Lower lobe of right lung (tissue), 2 donors: ENCODE measurements at regions not wholly inside any gene's neighbourhood (a gene's known extent, or its start where the extent isn't known, plus 50 kb on each side); places are given as distances from the start of the nearest gene placed in this dataset.

ENCODE experiments used
- ATAC-seq, 2 donors: fragments of 200-7000 bp; cut with Tn5 transposase; one replicate each; pipeline ENCODE4 v1.9.1; 2020 to 2022; ENCODE audit warnings: mild to moderate bottlenecking in 2 of 2, moderate library complexity in 2 of 2
- DNase-seq: peaks from one replicate; pipeline ENCODE4 v3.0.0-alpha.2; 2020
- H3K27ac ChIP-seq: fragments of 200-600 bp; one replicate; pipeline ENCODE4 v1.8.0; 2022
- H3K27me3 ChIP-seq: fragments of 200-600 bp; one replicate; pipeline ENCODE4 v1.8.0; 2022; ENCODE audit warnings: low read depth
- H3K36me3 ChIP-seq: fragments of 200-600 bp; one replicate; pipeline ENCODE4 v1.8.0; 2022; ENCODE audit warnings: mild to moderate bottlenecking
- H3K4me1 ChIP-seq: fragments of 200-600 bp; one replicate; pipeline ENCODE4 v1.8.0; 2022
- H3K4me3 ChIP-seq: fragments of 200-600 bp; one replicate; pipeline ENCODE4 v1.8.0; 2022; ENCODE audit warnings: mild to moderate bottlenecking
- H3K9me3 ChIP-seq: fragments of 200-600 bp; one replicate; pipeline ENCODE4 v1.8.0; 2022
- CTCF ChIP-seq: fragments of 200-600 bp; IDR thresholded peaks from one replicate; pipeline ENCODE4 v1.8.0; 2022; ENCODE audit warnings: antibody characterized with exemption, mild to moderate bottlenecking
- intact Hi-C: fragments of 100-400 bp; cut with DNase I; formaldehyde crosslinking; loops from one replicate; pipeline ENCODE4 v1.11.0; 2022
- donor health status: DM: no; HTN: yes; CAD: no; lungs with severe emphysema.

DNA sequence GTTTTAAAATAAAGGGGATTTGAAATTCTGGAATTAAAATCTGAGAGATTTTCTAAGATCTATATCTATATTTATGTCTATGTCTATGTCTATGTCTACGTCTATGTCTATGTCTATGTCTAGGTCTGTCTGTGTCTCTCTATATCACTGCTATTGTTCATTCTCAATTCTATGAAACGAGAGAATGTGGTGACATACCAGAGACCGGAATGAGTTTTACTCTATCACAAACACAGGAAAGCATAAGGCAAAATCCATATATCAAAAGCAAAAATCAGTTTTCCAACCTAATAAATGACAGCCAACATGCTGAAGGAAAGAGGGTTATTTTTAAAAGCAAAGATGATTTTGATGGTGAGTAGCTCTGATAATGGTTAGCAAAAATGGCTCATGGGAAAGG is 173.1 kb downstream of the ETNK1 start:
- DNase-seq = no peak
- H3K4me3 ChIP-seq = no peak overlapping the region
- no peaks in the 10 kb centered on the region for H3K36me3 ChIP-seq
- ATAC-seq = no peak
- no peaks in the 10 kb centered on the region for H3K9me3 ChIP-seq
- no peaks in the 10 kb centered on the region for H3K27me3 ChIP-seq
- no peak overlapping the region for H3K27ac ChIP-seq
- H3K4me1 ChIP-seq = no peaks in the 10 kb centered on the region
- intact Hi-C loops = no loop called here
- no peak for TF ChIP-seq CTCF

- ATAC-seq (no peak), DNase-seq (no peak)
- Histone ChIP-seq H3K9me3 (no peaks in the 10 kb centered on the region), H3K4me3 (no peak overlapping the region), H3K36me3 (no peaks in the 10 kb centered on the region), H3K4me1 (no peaks in the 10 kb centered on the region), H3K27me3 (no peaks in the 10 kb centered on the region), H3K27ac (no peak overlapping the region)
- intact Hi-C loops = no loop called here
- TF ChIP-seq CTCF = no peak
These were observed 174.5 kb downstream of the ETNK1 start for GRCh38 chr12:22799503-22799902.

DNA sequence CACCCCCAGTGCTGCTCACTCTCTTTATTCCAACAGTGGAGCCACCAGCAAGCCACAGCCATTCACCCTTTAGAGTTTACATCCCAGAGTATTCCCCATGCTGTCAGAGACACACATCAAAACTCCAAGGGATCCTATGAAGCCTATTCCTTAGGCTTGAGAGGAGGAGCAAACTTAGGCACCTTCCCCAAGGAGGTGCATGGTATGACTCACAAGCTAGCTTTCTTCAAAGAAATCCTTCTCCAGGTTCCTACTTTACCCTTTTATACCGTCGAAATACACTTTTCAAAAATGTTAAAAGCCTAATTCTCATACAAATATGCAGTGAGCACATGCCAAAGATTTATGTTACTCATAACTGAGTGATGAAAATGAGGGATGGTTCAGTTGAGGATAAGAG is 175.4 kb downstream of the ETNK1 start:
- Histone ChIP-seq H3K9me3 (no peaks in the 10 kb centered on the region), H3K27me3 (no peaks in the 10 kb centered on the region), H3K4me1 (no peaks in the 10 kb centered on the region), H3K36me3 (no peaks in the 10 kb centered on the region), H3K4me3 (no peak overlapping the region), H3K27ac (no peak overlapping the region)
- intact Hi-C loops = no loop called here
- DNase-seq (no peak), ATAC-seq (no peak)
- TF ChIP-seq CTCF = no peak

- ATAC-seq (no peak), DNase-seq (no peak)
- no peak overlapping the region for H3K27ac ChIP-seq
- H3K4me1 ChIP-seq = no peaks in the 10 kb centered on the region
- H3K27me3 ChIP-seq = no peaks in the 10 kb centered on the region
- no peak for TF ChIP-seq CTCF
- no peaks in the 10 kb centered on the region for H3K9me3 ChIP-seq
- intact Hi-C loops = no loop called here
- H3K4me3 ChIP-seq = no peak overlapping the region
- no peaks in the 10 kb centered on the region for H3K36me3 ChIP-seq
These were observed 178.1 kb downstream of the ETNK1 start for GRCh38 chr12:22802883-22803630.

DNA sequence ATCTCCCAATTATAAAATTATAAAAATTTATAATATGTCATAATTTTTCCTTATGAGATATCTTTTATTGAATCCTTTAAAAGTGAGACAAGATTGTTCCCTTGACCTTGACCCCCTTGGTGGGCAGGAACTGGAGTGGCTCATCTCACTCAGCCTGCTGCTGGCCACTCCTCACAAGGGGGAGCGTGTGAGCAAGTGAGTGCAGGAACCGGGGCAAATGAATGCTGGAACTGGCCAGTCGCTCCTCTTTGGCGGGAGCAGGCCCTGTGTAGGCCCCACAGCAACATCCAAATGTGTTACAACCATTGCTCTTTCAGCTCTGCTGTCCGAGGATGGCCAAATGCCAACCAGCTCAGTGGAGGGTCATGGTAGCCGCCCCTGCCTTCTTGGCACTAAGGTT is 178.8 kb downstream of the ETNK1 start:
- no peaks in the 10 kb centered on the region for H3K9me3 ChIP-seq
- no peak for TF ChIP-seq CTCF
- no peaks in the 10 kb centered on the region for H3K36me3 ChIP-seq
- intact Hi-C loops = no loop called here
- no peak overlapping the region for H3K27ac ChIP-seq
- no peaks in the 10 kb centered on the region for H3K27me3 ChIP-seq
- no peak for DNase-seq
- ATAC-seq = no peak
- no peaks in the 10 kb centered on the region for H3K4me1 ChIP-seq
- H3K4me3 ChIP-seq = no peak overlapping the region
